T1000 (cell line): ENCODE measurements at regions not wholly inside any gene's neighbourhood (a gene's known extent, or its start where the extent isn't known, plus 50 kb on each side); places are given as distances from the start of the nearest gene placed in this dataset.
"Not testable (repeated sequence)": the region's sequence is repeated elsewhere in the genome, so short reads cannot be mapped to it uniquely, and the experiment has no call there.

Experiments used
- DNase-seq: peaks from one replicate; lab custom pipeline; 2025; ENCODE audit warnings: mixed read lengths; lab: John Stamatoyannopoulos, UW

DNA sequence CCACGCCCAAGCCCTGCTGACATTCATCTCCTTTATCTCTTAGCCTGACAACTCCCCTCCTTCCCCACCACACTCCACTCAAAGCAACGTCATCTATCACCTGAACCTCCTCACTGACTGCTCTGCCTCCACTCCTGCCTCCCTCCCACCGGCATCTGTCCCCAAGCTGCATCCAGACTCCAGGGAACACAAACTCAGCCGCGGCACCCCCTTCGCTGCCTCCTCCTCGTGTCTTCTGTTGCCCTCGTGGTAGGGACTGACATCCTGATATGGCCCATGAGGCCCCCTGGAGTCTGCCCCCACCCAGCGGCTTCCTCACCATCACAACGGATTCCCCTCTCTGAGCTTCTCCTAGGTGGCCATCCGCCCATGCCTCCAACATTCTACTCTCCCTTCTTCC, 101.0 kb upstream of the TAS2R1 start:
- no peak for DNase-seq

DNA sequence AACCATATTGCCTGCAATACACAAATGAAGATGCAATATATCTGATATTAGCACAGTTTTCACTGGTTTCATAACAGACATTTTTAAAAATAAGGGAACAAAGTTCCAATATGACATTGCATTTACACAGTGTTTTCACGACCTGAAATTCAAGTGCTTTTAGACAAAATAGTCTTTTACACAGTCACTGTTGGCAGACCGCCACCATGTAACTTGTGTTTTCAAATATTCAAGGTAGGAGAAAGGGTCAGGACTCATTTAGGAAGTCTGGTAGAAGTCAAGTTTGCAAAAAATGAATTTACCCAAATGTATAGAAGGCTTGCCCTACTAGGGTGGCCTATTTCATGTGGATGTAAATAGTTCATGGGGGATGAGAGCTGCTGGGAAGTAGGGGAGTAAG, 98.1 kb upstream of the TAS2R1 start:
- no peak for DNase-seq

DNA sequence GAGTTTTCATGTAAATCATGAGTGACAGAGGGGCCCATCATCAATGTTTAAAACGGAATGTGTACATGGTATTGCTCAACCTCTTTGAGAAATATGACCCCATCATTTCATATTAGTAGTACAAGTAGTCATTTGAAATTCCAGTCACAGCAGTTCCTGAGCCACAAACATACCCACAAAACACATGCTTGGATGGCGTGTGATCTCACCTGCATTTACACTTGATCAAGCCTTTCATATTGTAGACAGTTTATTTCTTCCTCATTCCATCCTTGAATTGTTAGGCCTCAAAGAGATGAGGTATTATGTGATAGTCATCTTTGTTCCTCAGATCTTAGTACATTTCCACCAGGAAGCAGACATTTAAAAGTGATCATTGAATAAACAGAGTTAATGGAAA, 96.8 kb upstream of the TAS2R1 start:
- DNase-seq, result no peak

DNA sequence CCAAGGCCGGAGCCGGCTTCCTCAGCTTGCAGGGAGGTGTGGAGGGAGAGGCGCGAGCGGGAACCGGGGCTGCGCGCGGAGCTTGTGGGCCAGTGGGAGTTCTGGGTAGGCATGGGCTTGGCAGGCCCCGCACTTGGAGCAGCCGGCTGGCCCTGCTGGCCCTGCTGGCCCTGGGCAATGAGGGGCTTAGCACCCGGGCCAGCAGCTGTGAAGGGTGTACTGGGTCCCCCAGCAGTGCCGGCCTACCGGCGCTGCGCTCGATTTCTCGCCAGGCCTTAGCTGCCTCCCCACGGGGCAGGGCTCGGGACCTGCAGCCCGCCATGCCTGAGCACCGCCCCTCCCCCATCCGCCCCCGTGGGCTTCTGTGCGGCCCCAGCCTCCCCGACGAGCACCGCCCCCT, 95.1 kb upstream of the TAS2R1 start:
- DNase-seq, result not testable (repeated sequence)

DNA sequence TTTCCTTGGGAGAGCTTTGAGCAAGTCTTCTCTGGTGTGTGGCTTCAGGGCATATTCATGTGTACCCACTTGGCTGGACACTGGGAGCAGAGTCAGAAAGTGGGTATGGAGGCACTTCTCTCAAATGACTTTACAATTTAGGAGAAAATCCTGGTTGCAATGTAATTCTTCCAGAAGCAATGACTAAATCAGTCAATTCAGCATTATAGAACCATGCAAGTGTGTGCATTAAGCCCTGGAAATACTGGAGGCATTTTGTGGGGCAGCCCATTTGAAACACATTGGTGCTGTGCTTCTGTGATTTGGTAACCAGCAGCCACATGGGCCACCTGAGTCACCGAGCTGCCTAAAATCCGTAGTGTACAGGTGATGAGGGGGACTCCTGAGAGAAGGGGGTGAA, 94.6 kb upstream of the TAS2R1 start:
- no peak for DNase-seq

DNA sequence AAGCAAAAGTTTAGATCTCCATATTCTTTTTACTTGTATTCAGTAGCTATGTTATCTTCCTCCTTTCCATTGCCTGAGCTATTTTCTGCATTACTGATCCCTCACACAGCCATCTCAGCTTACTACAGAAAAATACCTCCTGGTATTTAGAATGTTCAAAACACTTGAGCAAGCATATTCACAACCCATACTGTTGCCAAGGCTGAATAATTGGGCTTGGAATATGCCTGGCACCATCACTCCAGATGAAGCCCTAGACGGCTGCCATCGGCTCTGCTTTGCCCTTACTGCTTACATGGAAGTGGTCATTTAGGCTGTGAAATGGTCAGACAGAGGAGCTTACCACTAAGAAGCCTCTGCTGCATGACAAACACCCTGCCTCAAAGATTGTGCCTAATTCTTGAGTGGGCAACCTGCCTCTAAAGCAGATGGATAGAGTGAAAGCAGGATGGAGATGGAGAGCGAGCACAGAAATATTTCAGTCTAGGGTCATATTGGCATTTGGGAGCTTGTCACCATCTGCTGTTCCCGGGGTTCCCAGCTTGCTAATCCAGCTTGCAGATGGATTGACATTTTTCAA, 92.5 kb upstream of the TAS2R1 start:
- no peak for DNase-seq

DNA sequence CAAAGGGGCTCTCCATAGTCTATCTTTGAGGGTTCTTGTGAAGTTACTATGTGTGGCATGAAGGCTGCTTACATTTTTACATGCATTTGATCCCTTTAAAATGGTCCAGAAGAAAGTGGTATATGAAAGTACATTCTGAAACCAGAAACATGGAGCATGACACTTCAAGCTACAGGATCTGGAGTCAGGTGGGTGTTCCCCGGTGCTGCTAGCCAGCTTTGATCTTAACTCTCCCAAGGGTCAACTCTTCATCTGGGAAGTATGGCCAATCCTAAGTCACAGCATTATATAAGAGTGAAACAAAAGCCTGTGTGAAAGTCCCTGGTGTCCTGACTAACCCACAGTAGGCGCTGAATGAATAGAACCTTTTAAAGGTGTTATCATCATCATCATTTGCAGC, 91.0 kb upstream of the TAS2R1 start:
- DNase-seq, result no peak

DNA sequence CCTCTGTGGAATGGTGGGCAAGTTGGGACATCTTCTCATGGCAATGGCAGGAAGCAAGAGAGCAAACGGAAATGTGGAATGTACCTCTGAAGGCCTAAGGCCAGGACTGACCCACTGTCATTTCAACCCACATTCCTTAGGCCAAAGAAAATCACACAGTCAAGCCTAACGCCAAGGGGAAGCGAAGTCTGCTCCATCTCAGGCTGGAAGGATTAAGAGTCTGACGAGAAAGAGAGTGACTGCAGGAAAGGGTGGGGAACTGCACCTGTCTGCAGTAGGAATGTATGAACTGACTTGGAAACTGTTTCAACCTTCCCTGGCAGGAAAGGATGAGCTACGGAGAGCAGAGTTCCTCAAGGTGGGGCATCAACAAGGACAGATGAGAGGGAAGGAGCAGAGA, 90.2 kb upstream of the TAS2R1 start:
- no peak for DNase-seq

DNA sequence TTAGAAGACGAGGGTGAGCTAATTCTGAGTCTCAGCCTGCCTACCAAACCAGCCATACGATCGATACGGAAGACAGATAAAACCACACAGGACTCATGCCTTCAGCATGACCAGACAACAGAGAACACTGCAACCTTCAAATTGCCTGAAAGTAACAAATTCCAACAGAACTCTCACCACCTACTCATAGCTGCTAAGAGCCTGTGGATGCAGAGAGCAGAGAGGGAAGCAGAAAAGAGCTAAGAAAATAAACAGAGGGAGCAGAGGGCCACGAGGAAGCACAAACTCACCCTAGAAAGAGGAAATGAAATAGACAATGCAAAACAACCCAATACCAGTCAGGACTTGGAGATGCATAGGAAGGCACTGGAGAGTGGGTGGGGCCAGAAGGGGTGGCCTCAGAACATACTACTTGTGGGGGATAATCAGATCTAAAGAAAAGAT, 86.7 kb upstream of the TAS2R1 start:
- no peak for DNase-seq

DNA sequence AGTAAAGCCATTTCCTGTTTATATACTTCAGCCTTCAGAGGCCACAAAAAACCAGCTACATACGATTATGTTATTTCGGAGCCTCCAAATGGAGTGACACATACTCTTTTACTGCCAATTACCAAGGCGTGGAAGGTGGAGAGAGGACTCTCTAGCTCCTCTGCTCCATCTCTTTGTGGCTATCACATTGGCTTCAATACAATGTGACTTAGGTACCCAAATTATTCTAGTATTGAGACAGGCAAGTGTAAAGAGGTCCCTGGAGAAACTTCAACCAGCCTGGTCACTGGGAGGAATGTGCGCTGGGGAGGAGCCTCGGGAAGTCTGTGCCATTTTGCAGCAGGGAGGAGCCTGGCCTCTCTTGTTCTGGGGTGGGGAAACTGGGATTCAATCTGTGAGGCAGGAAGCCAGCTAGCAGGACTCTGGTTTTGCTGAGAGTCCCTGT, 85.8 kb upstream of the TAS2R1 start:
- DNase-seq, result no peak

DNA sequence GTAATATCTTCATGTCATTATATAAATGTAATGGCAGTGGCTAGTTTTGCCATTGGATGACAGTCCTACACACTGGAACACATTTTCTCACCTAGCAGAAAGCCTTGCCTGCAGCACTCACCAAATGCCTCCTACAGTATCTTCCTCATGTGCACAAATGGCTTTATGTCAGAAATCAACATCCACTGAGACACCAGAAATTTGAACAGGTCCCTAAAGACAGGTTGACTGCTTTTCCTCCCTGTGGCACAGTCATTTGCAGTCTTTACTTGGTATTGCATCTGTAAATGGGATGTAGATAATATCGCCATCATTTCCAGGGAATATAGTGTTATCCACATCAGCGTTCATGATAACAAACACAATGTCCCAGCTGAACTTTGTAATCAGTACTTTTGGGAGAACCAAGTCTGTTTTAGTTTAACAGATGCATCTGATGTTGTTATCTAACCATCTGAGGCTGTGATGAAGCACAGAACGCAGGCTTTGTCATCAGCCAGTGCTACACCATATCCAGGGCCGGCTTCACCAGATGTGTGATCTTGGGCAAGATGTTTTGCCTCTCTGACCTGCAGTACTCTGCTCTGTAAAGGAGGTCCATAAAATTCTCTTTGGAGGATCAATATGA, 83.9 kb upstream of the TAS2R1 start:
- DNase-seq, result no peak

DNA sequence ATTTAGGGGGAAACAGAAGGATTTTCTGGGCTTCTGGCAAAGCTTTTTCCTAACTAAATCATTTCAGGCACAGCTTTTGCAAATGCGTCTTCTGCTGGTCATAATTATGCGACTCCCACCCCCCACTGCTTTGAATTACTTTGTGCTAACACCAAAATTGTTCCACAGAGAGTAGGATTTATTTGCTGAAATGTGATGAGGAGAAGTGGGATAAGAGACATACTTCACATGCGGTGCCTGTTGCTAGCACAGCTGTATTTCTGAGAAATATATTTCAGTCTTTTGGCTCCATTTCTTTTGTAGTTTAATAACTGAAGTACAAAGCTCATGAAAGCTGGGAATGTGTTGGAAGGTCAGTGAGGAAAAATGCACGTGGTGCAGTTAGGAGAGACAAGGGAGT, 83.2 kb upstream of the TAS2R1 start:
- no peak for DNase-seq

DNA sequence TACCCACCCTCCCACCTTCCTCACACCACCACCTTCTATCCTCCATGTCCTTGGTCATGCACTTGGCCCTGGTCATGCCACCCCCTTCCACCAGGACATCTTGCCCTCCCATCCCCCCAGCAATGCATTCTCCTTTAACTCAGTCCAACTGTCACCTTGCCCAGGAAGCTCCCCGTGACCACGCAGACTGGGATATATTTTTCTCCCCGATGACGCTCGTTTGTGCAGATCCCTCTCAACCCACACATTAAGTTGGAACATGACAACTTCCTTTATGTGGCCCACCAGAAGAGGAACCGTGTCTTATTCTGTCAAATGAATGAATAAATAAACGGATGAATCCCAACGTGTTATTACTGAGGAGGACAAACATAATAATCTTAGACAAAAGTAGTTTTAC, 82.8 kb upstream of the TAS2R1 start:
- no peak for DNase-seq

DNA sequence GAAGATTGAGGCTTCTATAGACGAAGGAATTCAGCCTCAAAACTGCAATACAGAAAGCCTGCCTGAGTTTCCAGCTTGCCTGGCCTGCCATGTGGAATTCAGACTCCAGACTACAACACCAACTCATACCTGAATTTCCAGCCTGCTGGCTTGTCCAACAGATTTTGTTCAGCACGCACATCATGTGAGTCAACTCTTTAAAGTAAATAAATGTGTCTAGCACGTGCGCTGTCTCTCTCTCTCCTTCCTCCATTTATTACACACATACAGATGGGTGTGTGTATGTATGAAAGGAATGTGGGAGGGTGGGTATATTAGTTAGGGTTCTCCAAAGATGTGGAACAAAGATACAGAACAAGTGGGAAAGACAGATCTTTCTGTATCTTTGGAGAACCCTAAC, 82.4 kb upstream of the TAS2R1 start:
- peak; percentile 20 for DNase-seq

DNA sequence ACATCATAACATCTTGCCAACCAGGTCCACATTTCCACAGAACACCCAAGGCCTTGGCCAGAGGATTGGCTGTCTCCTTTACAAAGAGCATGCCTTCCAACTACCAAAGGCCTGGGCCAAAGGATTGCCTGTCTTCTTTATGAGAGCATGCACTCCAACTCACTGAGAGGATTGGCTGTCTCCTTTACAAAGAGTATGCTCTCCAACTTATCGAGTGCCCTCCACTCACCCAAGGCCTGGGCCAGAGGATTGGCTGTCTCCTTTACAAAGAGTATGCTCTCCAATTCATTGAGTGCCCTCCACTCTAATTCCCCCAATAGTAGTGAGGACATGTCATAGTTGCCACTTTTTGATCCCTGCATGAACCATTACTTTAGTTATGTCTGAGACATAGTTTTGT, 79.9 kb upstream of the TAS2R1 start:
- DNase-seq, result no peak

DNA sequence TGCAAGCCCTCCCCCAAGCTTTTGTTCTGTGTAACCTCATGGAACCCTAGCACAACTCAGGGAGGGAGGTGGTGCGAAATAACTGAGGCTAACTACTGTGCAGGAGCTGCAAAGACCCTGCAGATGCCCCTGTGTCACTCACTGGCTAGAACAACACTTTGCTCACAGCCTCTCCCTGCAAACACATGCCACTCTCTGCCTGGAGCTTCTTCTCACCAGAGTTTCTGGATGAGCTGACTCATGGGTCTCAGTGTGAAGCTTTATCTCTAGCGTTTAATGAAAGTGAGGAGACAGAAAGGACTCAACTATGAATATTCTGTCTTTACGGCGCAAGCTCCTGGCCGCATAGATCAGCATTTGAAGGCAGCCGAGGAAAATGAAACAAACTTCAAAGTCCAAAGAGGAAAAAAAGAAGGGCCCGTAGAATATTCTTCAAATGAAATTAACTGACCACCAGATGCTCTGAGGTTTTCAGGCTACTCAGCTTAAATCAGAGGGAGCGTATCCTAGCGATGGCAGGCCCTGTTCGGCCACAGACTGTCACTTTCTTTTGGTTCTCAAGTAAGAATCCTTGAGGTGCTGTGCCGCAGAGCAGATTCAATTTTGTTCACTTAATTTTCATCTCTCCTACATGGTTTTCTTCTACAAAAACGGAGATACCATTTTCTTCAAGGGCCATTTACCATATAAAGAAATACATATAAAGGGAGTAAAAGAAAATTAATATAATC, 77.7 kb upstream of the TAS2R1 start:
- no peak for DNase-seq

DNA sequence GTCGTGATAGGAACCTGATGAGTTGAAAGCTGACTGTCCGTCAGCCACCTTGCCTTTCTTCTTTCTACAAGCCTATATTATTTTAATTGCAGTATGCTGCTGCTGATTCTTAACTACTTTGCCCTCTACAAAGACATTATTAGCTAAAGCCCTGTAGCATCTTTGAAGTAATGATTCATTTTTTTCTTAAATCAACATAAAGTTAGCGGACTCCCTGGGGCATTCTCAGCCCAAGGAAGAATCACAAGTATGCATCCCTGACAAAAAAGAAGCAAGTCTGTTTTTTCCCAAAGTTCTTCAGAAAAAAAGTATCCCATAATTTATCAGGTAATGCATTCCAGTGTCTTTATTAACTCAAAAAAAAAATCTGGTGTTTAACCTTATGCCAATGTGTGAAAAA, 69.5 kb upstream of the TAS2R1 start:
- no peak for DNase-seq

DNA sequence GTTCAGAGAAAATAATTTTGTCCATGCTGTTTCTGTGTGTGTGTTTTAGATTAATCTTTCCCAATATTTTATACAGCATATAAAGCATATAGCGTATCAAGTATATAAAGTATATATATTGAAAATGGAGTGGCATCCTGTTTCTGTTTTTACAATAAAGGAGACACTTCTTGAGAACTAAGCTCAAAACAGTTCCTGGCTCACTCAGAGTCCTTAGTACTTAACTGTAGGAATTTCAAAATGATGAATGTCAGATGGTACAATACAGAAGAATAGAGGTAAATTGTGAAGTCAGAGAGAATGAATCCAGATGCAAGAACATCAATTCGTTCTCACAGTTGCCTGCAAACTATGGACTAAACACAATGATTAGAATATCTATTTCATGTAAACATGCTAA, 68.7 kb upstream of the TAS2R1 start:
- no peak for DNase-seq

DNA sequence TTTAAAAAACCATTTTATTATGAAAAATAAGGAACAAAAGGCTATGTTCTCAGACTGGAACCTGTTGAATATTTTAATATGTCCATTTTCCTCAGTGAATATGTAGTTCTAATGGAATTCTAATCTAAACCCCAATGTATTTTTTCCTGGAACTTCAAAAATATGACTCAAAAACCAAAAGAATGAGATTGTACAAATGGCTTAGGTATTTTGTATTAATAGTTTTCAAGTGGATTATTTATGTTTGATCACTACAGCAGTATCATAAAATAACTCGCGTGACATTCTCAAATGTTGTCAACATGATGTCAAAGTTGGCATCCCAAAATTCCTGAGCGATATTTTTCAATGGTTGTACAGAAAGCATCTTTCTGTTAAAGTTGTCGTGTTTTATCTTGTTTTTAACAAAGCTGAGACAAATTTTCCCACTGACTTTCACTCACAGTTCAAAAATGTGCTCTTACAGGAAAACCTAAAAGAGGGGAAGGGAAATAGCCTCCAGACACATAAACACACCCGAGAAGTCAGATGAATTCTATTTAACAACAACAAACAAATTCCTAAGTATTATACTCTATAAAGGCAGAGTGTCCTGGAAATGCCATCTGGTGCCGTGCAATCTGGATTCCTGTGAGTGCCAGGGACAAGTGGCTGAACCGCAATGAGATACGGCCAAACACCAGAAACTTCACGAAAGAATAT, 68.1 kb upstream of the TAS2R1 start:
- no peak for DNase-seq

DNA sequence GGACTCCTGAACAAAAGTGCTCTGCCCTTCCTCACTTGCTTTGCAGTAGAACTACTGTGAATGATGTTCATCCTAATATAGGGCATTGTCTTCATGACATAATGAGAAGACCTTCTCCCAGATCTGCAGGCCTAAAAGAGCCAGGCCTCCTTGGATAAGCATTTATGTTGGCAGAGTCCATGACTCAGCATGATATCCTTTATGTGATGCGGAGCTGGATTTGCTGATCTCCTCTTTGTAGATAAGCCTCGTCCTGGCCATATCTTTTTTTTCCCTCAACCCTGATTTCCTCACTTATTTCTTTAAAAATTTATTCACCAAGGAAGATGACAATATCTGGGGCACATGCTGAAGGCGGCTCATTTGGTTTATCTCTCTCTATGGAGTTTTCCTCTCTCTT, 62.4 kb upstream of the TAS2R1 start:
- DNase-seq, result no peak

DNA sequence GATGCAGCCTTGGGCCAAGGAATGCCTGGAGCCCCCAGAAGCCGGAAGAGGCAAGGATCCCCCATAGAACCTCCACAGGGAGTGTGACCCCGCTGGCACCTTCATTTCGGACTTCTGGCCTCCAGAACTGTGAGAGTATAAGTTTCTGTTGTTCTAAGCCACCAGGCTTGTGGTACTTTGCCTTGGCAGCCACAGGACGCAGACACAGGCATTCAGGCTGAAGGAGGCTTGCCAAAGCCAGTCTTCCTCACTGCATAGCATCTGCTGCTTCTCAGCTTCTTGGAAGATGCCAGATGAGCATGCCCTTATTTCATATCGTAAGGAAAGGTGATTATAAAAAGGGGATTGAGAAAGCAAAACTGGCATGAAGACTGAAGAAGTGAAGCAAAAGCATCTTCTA, 61.1 kb upstream of the TAS2R1 start:
- no peak for DNase-seq

DNA sequence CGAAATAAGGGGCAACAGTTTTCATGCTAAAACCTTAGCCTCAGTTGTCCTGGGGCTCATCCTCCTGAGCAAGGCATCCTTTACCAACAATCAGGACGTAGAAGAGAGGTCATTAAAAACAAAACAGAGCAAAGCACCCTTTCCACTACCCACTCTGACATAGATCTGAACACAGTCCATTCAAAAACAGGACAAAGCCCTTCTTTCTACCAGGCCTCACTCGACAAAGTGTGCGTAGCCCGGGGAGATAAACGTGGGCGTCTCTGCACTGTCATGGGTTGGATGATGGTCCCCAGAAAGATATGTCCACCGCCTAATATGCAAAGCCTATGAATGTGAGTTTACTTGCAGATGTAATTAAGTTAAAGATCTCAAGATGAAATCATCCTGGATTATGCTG, 60.6 kb upstream of the TAS2R1 start:
- DNase-seq, result no peak

DNA sequence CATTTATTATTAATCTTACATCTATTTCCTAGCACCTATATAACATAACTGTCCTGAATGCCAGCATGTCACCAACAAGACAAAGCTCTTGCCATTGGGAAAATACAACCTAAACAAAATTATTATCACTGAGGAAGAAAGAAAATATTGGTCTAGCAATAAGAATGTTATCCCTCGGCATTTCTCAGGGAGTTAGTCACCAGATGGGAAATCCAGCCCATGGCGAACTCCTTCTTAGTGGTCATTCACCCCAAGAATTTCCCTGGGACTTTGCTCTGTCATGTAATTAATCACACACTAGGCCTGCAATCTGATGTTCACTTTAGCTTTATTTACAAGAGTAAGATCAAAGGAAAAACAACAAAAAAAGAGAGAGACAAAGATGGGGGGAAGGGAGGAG, 56.1 kb upstream of the TAS2R1 start:
- DNase-seq, result no peak
